ENCODE measurements at regions not wholly inside any gene's neighbourhood (a gene's known extent, or its start where the extent isn't known, plus 50 kb on each side); places are given as distances from the start of the nearest gene placed in this dataset.

GRCh38 chr13:79060216-79060615 lies 345.8 kb downstream of the RBM26 start:
- Mint-ChIP-seq H3K4me3 (ENCODE audit: unreplicated experiment) (no peak overlapping the region), H3K27me3 (ENCODE audit: unreplicated experiment) (no peaks in the 10 kb centered on the region), H3K4me1 (ENCODE audit: unreplicated experiment) (no peaks in the 10 kb centered on the region), H3K9me3 (ENCODE audit: unreplicated experiment) (no peaks in the 10 kb centered on the region), H3K27ac (ENCODE audit: unreplicated experiment) (no peak overlapping the region), H3K36me3 (ENCODE audit: low read depth, unreplicated experiment) (no peaks in the 10 kb centered on the region)
- no peak for DNase-seq (ENCODE audit: low spot score)
- TF ChIP-seq, protein P1, sequence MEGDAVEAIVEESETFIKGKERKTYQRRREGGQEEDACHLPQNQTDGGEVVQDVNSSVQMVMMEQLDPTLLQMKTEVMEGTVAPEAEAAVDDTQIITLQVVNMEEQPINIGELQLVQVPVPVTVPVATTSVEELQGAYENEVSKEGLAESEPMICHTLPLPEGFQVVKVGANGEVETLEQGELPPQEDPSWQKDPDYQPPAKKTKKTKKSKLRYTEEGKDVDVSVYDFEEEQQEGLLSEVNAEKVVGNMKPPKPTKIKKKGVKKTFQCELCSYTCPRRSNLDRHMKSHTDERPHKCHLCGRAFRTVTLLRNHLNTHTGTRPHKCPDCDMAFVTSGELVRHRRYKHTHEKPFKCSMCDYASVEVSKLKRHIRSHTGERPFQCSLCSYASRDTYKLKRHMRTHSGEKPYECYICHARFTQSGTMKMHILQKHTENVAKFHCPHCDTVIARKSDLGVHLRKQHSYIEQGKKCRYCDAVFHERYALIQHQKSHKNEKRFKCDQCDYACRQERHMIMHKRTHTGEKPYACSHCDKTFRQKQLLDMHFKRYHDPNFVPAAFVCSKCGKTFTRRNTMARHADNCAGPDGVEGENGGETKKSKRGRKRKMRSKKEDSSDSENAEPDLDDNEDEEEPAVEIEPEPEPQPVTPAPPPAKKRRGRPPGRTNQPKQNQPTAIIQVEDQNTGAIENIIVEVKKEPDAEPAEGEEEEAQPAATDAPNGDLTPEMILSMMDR (IDR thresholded peaks at IDR 0.05; ENCODE audit: unreplicated experiment), result peak; percentile 66

DNA sequence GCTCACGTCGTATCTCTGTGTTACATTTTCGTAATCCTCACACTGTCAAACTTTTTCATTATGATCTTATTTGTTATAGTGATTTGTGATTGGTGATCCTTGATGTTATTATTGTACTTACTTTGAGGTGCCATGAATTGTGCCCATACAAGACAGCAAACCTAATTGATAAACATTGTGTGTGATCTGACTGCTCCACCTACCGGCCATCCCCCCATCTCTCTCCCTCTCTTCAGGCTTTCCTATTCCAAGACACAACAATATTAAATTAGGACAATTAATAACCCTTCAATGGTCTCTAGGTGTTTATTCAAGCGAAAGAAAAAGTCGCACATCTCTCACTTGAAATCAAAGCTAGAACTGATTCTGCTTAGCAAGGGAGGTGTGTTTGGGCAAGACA lies 349.3 kb downstream of the RBM26 start:
- Mint-ChIP-seq H3K4me1 (ENCODE audit: unreplicated experiment) (no peaks in the 10 kb centered on the region), H3K27ac (ENCODE audit: unreplicated experiment) (no peak overlapping the region), H3K4me3 (ENCODE audit: unreplicated experiment) (no peak overlapping the region), H3K36me3 (ENCODE audit: low read depth, unreplicated experiment) (no peaks in the 10 kb centered on the region), H3K9me3 (ENCODE audit: unreplicated experiment) (no peaks in the 10 kb centered on the region), H3K27me3 (ENCODE audit: unreplicated experiment) (no peaks in the 10 kb centered on the region)
- DNase-seq (ENCODE audit: low spot score), result no peak
- TF ChIP-seq, protein P1 (IDR thresholded peaks at IDR 0.05; ENCODE audit: unreplicated experiment), result no peak

- no peak for DNase-seq (ENCODE audit: low spot score)
- Mint-ChIP-seq H3K4me3 (ENCODE audit: unreplicated experiment) (no peak overlapping the region), H3K36me3 (ENCODE audit: low read depth, unreplicated experiment) (no peaks in the 10 kb centered on the region), H3K27ac (ENCODE audit: unreplicated experiment) (no peak overlapping the region), H3K27me3 (ENCODE audit: unreplicated experiment) (no peaks in the 10 kb centered on the region), H3K4me1 (ENCODE audit: unreplicated experiment) (no peaks in the 10 kb centered on the region), H3K9me3 (ENCODE audit: unreplicated experiment) (no peaks in the 10 kb centered on the region)
- TF ChIP-seq, protein P1 (IDR thresholded peaks at IDR 0.05; ENCODE audit: unreplicated experiment), result no peak
Measured at GRCh38 chr13:79051472-79051871, 354.6 kb downstream of the RBM26 start.

GRCh38 chr13:79044415-79044814 lies 361.6 kb downstream of the RBM26 start:
- H3K9me3 Mint-ChIP-seq (ENCODE audit: unreplicated experiment), result no peaks in the 10 kb centered on the region
- no peaks in the 10 kb centered on the region for H3K36me3 Mint-ChIP-seq (ENCODE audit: low read depth, unreplicated experiment)

DNA sequence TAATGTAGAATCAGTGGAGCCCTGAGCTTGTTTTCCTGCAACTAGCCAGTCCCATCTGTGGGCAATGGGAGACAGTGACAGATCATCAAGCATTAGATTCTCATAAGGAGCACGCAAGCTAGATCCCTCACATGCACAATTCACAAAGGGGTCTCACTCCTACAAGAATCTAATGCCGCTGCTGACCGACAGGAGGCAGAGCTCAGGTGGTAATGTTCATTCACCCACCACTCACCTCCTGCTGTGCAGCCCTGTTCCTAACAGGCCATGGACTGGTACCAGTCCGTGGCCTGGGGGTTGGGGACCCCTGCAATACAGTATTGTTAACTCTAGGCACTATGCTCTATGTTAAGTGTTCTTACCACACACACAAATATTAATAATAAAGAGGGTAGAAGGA lies 362.8 kb downstream of the RBM26 start:
- TF ChIP-seq, protein P1 (IDR thresholded peaks at IDR 0.05; ENCODE audit: unreplicated experiment), result no peak
- no peaks in the 10 kb centered on the region for H3K9me3 Mint-ChIP-seq (ENCODE audit: unreplicated experiment)
- H3K36me3 Mint-ChIP-seq (ENCODE audit: low read depth, unreplicated experiment), result no peaks in the 10 kb centered on the region
- H3K27ac Mint-ChIP-seq (ENCODE audit: unreplicated experiment), result no peak overlapping the region
- no peak for DNase-seq (ENCODE audit: low spot score)
- no peaks in the 10 kb centered on the region for H3K27me3 Mint-ChIP-seq (ENCODE audit: unreplicated experiment)
- no peaks in the 10 kb centered on the region for H3K4me1 Mint-ChIP-seq (ENCODE audit: unreplicated experiment)
- no peak overlapping the region for H3K4me3 Mint-ChIP-seq (ENCODE audit: unreplicated experiment)

More at GRCh38 chr13:79044415-79044814, 361.6 kb downstream of the RBM26 start:
- H3K27me3 Mint-ChIP-seq (ENCODE audit: unreplicated experiment), result no peaks in the 10 kb centered on the region
- H3K4me1 Mint-ChIP-seq (ENCODE audit: unreplicated experiment), result no peaks in the 10 kb centered on the region
- no peak overlapping the region for H3K27ac Mint-ChIP-seq (ENCODE audit: unreplicated experiment)
- H3K4me3 Mint-ChIP-seq (ENCODE audit: unreplicated experiment), result no peak overlapping the region
- TF ChIP-seq, protein P1 (IDR thresholded peaks at IDR 0.05; ENCODE audit: unreplicated experiment), result no peak
- DNase-seq (ENCODE audit: low spot score), result no peak
